Limb (tissue), 2 donors: ENCODE measurements at regions not wholly inside any gene's neighbourhood (a gene's known extent, or its start where the extent isn't known, plus 50 kb on each side); places are given as distances from the start of the nearest gene placed in this dataset.

Experiments used
- DNase-seq, 2 donors: peaks; one replicate each; pipeline ENCODE4 v3.0.0-alpha.2; 2016; ENCODE audit errors: extremely low spot score in 2 of 2

GRCh38 chr13:72168126-72168855, 301.3 kb upstream of the DACH1 start:
- DNase-seq: no peak

- no peak for DNase-seq
Observed at GRCh38 chr13:72166102-72166650, 299.2 kb upstream of the DACH1 start.

- no peak for DNase-seq
Observed at GRCh38 chr13:72165276-72165675, 298.3 kb upstream of the DACH1 start.

DNA sequence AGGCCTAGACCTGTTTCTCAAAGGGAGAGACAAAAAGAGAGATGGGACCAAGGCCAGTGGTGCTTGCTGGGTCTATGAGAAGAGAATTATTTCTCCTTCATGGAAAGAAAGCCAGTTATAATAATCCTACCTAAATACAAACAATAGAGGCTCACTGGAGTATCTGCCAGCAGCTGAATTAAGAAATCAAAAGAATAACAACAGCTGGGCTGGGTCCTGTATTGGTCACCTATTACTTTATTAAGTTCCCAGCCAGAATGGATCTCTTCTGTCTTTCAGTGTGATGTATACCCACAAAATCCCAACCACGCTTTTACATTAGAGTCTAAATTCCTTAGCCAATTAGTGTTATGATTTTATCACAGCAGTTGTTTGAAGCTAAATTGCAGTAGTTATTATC, 297.8 kb upstream of the DACH1 start:
- DNase-seq: no peak

DNA sequence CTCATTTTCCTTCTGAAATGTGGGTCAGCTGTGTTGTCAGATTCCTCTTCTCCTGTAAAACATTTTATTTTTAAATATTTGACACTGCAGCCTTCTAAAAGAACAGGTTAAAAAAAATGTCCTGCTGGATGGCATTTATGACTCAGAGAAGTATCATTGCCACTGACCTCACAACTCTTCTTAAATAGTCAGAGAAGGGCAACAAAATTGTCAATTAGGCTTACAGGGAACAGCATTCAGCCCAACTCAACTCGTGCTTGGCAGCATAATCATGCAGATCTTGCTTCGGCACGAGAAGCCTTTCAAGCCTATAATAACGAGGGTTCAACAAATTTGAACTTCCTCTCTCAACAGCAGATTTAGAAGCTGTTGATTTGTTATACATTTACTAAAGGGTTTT, 296.7 kb upstream of the DACH1 start:
- DNase-seq: no peak

GRCh38 chr13:72160977-72161376, 294.0 kb upstream of the DACH1 start:
- DNase-seq: no peak

GRCh38 chr13:72156760-72157159, 289.8 kb upstream of the DACH1 start:
- no peak for DNase-seq

DNA sequence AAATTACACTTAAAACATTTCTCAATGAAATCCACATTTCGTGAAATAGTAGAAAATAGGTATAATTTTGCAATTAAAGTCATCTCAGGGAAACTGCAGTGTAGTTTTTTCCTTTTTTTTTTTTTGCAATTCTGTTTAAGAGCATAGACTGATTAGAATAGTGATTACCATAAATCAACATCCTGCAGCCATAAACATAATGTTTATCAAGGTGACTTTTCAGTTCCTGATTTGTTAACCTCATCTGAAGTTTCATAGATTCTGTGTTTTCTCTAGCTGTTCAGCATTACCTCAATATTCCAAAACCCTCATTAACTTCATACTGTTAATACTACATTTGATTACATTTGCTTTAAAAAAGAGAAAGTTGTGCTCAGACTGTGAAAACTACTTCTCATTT, 286.3 kb upstream of the DACH1 start:
- no peak for DNase-seq

DNA sequence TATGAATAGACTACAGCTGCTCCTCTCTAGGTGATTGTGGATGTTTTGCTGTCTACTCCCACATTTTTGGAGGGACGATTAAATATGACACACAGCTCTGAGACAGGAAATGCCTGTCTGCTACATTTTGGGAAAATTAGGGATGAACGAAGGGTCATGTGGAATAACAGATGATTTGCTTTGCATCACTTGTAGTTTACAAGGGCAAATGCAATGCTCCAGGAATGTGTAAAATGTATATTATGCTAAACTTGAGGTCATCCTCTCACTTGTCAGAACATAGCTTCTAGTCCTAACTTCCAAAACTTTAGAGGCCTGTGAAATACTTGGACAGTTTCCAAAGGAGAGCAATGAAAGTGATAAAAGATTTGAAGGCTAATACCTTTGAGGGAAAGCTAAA, 284.2 kb upstream of the DACH1 start:
- peak in 1 of 2 donors; percentile 17 for DNase-seq

- DNase-seq: no peak
Observed at GRCh38 chr13:72150502-72150901, 283.5 kb upstream of the DACH1 start.

DNA sequence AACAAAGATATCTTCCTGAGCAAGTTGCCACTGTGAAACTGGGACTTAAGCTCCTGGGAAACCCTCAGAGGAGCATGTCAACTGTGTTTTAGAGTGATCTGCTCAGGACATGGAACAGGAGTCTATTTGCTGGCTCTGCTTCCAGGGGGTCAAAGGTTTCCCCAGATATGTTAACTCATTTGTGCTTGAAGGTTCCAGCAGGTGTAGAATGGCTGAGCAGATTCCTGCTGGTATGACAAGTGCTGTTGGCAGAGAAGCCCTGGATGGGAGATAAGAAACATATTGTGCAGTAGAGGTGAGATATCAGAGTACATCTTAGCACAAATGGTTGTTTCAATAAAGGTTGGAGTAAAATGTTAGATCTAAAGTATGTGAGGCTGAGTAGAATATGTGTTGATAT, 282.7 kb upstream of the DACH1 start:
- no peak for DNase-seq

DNA sequence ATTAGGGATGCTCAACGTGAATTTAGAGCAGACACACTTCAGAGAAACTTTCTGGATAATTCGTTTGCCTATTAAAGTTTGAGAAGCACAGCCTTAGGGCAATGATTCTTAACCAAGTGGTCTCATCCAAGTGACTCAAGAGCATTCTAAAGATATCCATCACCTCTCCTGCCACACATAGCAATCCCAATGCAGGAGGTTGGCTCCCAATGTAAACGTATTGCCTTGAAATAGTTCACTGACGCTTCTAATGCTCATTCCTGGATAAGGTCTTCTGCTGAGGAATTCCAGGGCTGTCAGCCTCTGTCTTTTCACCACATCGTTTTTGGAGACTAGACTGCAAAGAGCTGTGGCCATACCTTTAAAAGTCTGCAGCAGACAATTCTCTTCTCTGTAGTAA, 279.8 kb upstream of the DACH1 start:
- DNase-seq: no peak

DNA sequence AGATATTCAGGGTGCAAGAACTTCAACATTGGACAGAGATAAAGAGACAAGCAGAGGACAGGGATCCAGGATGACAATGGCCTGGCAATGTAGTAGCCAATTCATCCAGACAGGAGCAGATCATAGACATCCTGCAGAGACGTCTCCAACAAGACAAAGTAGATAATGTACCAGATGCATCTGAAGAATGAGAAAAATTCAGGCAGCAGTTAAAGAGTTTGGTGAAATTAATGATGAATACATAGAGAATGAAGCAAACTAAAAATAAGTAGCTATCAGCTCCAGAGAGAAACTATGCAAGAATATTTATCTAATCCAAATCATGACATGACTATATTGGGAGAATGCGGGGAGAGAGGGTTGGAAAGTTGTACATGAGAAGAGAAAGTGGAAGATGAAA, 278.4 kb upstream of the DACH1 start:
- DNase-seq: no peak

- no peak for DNase-seq
Observed at GRCh38 chr13:72144636-72145035, 277.6 kb upstream of the DACH1 start.

GRCh38 chr13:72141855-72142519, 275.0 kb upstream of the DACH1 start:
- peak in 1 of 2 donors; percentile 55 for DNase-seq

- no peak for DNase-seq
Observed at GRCh38 chr13:72139192-72139591, 272.2 kb upstream of the DACH1 start.

GRCh38 chr13:72132075-72132474, 265.1 kb upstream of the DACH1 start:
- no peak for DNase-seq

- no peak for DNase-seq
Observed at GRCh38 chr13:72129117-72129516, 262.1 kb upstream of the DACH1 start.

DNA sequence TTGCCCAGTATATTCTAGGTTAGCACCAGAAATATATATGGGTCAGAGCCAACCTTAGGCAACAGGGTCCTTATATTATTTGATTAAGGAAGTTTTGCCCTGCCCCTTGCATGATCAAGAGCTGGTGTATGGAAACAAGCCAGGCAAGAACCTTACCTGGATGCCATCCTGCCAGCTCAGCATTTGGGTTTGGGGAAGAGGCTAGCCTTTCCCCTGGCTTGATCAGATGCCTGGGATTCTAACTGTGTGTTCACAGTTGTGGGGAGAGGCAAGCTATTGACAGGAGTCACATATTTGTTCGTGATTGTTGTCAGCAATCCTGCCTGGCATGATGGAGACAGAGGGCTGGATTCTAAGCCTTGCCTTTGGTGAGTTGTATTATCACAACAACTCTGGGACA, 260.0 kb upstream of the DACH1 start:
- DNase-seq: no peak

- no peak for DNase-seq
Observed at GRCh38 chr13:72126424-72126823, 259.4 kb upstream of the DACH1 start.

DNA sequence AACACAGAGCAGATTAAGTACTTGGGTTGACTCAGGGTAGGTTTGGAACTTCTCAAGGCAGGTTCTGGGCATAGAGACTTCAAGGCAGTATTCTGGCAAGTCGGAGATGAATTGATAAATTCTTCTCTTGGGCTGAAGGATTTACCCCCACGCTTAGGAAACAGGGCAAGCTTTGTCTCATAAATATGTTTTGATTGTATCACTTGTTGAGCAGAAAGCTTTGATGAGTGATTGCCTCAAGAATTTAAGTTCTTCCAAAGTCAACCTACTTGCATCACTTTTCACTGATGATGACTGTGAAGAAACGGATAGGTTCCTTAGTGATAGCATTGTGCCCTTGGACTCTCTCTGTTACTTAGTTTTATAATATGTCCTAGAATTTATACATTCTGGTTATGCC, 258.6 kb upstream of the DACH1 start:
- DNase-seq: no peak

DNA sequence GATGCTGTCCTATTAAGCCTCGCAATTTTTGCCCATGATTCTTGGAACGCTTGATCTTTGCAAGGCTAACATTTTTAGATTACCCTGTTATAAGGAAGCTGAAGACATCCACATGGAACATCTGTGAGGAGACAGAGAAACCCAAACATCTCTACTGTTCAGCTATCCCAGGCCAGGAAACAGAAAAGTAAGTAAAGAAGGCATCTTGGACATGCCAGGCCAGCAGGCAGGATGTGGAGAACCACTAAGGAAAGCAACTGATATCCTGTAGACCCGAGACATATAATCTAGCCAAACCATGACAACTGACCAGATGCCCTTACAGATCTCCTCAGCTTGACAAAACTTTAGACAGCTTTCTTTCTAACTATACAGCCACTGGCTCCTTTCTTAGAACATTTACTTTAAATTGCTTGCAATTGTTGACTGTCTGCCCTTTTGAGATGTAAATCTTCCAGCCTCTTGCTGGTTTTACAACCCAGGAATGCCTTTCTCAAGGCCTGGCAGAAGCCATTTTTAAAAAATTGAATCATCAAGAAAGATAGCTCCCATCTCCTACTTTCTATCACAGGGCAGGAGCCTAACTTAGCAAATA, 255.8 kb upstream of the DACH1 start:
- no peak for DNase-seq

GRCh38 chr13:72121466-72121865, 254.5 kb upstream of the DACH1 start:
- DNase-seq: no peak
